A549 (cell line): ENCODE measurements at regions not wholly inside any gene's neighbourhood (a gene's known extent, or its start where the extent isn't known, plus 50 kb on each side); places are given as distances from the start of the nearest gene placed in this dataset.

ENCODE experiments used
- ATAC-seq, 2 experiments: fragments of 200-7000 bp in 1 of 2; fragments of >200 bp in 1 of 2; cut with Nextera tagmentation in 1 of 2; cut with Tn5 transposase in 1 of 2; 3 replicates each; pipeline versions ENCODE4 v1.8.0 to v1.9.1; 2018 to 2020; ENCODE audit warnings: mild to moderate bottlenecking in 1 of 2, moderate library complexity in 1 of 2
- CTCF ChIA-PET: fragments of 300-600 bp; sonication (Branson Sonifier 250); formaldehyde crosslinking; extraction: SDS; loops from one replicate; lab custom pipeline; 2021; ENCODE audit warnings: antibody characterized with exemption, inconsistent platforms; lab: Yijun Ruan, JAX
- POLR2A ChIA-PET: fragments of 350-600 bp; formaldehyde crosslinking; extraction: SDS; loops from one replicate; lab custom pipeline; 2021; ENCODE audit warnings: antibody characterized with exemption, inconsistent platforms; lab: Yijun Ruan, JAX
- DNase-seq, 2 experiments: peaks; one replicate each; pipeline versions ENCODE4 v3.0.0 to v3.0.0-alpha.2; 2011 to 2016; ENCODE audit warnings: low read depth in 1 of 2, low spot score in 1 of 2
- FAIRE-seq: peaks from 2 replicates; lab custom pipeline; 2011; peaks lifted over from hg19 to GRCh38; lab: Jason Lieb, UNC
- H3K27ac ChIP-seq, 2 experiments: fragments of >200 bp; sonication (Bioruptor Twin); formaldehyde crosslinking; 3 replicates each; pipeline ENCODE4 v1.5.1; 2016 to 2017
- H3K4me1 ChIP-seq: fragments of >200 bp; sonication (Bioruptor Twin); formaldehyde crosslinking; 3 replicates; pipeline ENCODE4 v1.6.1; 2016
- H3K4me2 ChIP-seq: fragments of >200 bp; sonication (Bioruptor Twin); formaldehyde crosslinking; 3 replicates; pipeline ENCODE4 v1.6.1; 2016
- H3K4me3 ChIP-seq: fragments of >200 bp; sonication (Bioruptor Twin); formaldehyde crosslinking; 3 replicates; pipeline ENCODE4 v1.5.1; 2016
- H3K9me3 ChIP-seq: fragments of >200 bp; sonication (Bioruptor Twin); formaldehyde crosslinking; 3 replicates; pipeline ENCODE4 v1.6.1; 2016
- CBX8 ChIP-seq: fragments of 200-600 bp; sonication (generic); IDR thresholded peaks from 2 replicates; pipeline ENCODE4 v1.6.1; 2016
- CEBPB ChIP-seq, 2 experiments: fragments of >200 bp in 1 of 2; sonication (Bioruptor Twin) in 1 of 2; formaldehyde crosslinking in 1 of 2; IDR thresholded peaks; 2 replicates each; pipeline ENCODE4 v1.6.1; 2012 to 2016
- CTCF ChIP-seq: fragments of >200 bp; sonication (Bioruptor Twin); formaldehyde crosslinking; IDR thresholded peaks from 3 replicates; pipeline ENCODE4 v1.5.1; 2016
- E2F6 ChIP-seq: IDR thresholded peaks from 2 replicates; pipeline ENCODE4 v1.6.1; 2012; ENCODE audit warnings: low read depth, borderline replicate concordance
- ELK1 ChIP-seq: fragments of 150-350 bp; IDR thresholded peaks from 2 replicates; pipeline ENCODE4 v1.6.1; 2014; ENCODE audit warnings: low read depth, mild to moderate bottlenecking, low read length
- ESRRA ChIP-seq: fragments of 150-350 bp; IDR thresholded peaks from 2 replicates; pipeline ENCODE4 v1.6.1; 2014; ENCODE audit warnings: mild to moderate bottlenecking, low read length, borderline replicate concordance
- FOSB ChIP-seq: fragments of 250-450 bp; sonication (Bioruptor Pico); IDR thresholded peaks from 2 replicates; pipeline ENCODE4 v1.5.0; 2020; ENCODE audit warnings: mild to moderate bottlenecking, moderate library complexity
- FOXS1 ChIP-seq: fragments of 250-450 bp; sonication (Bioruptor Pico); IDR thresholded peaks from 2 replicates; pipeline ENCODE4 v1.5.0; 2020; ENCODE audit warnings: mild to moderate bottlenecking, moderate library complexity
- HES2 ChIP-seq: fragments of >200 bp; sonication (Bioruptor Twin); formaldehyde crosslinking; IDR thresholded peaks from 2 replicates; pipeline ENCODE4 v1.6.1; 2016
- HOXB13 ChIP-seq: fragments of 250-450 bp; sonication (Bioruptor Pico); IDR thresholded peaks from 2 replicates; pipeline ENCODE4 v1.5.0; 2020; ENCODE audit warnings: low read depth, mild to moderate bottlenecking, moderate library complexity
- MAFK ChIP-seq: fragments of 450-650 bp; IDR thresholded peaks from 2 replicates; pipeline ENCODE4 v1.6.1; 2014; ENCODE audit not compliant: partially characterized antibody
- NPAS2 ChIP-seq: fragments of 250-450 bp; sonication (Bioruptor Pico); IDR thresholded peaks from 2 replicates; pipeline ENCODE4 v1.8.0; 2022; ENCODE audit warnings: mild to moderate bottlenecking, moderate library complexity, borderline replicate concordance
- NR3C1 ChIP-seq: fragments of >200 bp; sonication (Bioruptor Twin); formaldehyde crosslinking; IDR thresholded peaks from 3 replicates; pipeline ENCODE4 v1.6.1; 2017
- REST ChIP-seq: fragments of 200-600 bp; sonication (generic); IDR thresholded peaks from 2 replicates; pipeline ENCODE4 v1.6.1; 2016; ENCODE audit warnings: antibody characterized with exemption, mild to moderate bottlenecking, moderate library complexity
- SREBF2 ChIP-seq: fragments of 450-650 bp; IDR thresholded peaks from 2 replicates; pipeline ENCODE4 v1.6.1; 2014; ENCODE audit warnings: mild to moderate bottlenecking, moderate library complexity
- USF2 ChIP-seq: fragments of 450-650 bp; IDR thresholded peaks from 2 replicates; pipeline ENCODE4 v1.6.1; 2014; ENCODE audit warnings: antibody characterized with exemption
- ZSCAN20 ChIP-seq: fragments of 250-450 bp; sonication (Bioruptor Pico); IDR thresholded peaks from 2 replicates; pipeline ENCODE4 v1.8.0; 2022; ENCODE audit warnings: mild to moderate bottlenecking, moderate library complexity
- WGBS: methylation state at CpG from one replicate; pipeline ENCODE4 v1.1.6; 2017; ENCODE audit errors: missing lambda C conversion rate; 5-methylcytosine and 5-hydroxymethylcytosine counted together

- no peak for TF ChIP-seq REST
- TF ChIP-seq NPAS2 (CRISPR knock-in tag) = no peak
- no peak for TF ChIP-seq ESRRA
- TF ChIP-seq HOXB13 (CRISPR knock-in tag) = no peak
- TF ChIP-seq ELK1 = no peak
Measured at GRCh38 chr7:4438723-4439245, 243.3 kb upstream of the FOXK1 start (continued).

- POLR2A ChIA-PET = no interaction called here
- Histone ChIP-seq H3K4me2 (no peak overlapping the region), H3K4me1 (peaks cover 21% of the 10 kb centered on the region), H3K4me3 (no peak overlapping the region)
- 11% methylated on average over 6 of the region's 6 CpGs for WGBS
- TF ChIP-seq USF2 (no peak), ZSCAN20 (CRISPR knock-in tag) (no peak), SREBF2 (no peak), FOXS1 (CRISPR knock-in tag) (no peak), NR3C1 (no peak), CTCF (no peak), CEBPB (IDR thresholded peaks at IDR 0.05) (no peak)
- TF ChIP-seq, all 56 proteins: peak for 0
- CTCF ChIA-PET = no interaction called here
- Histone ChIP-seq H3K27ac (no peak overlapping the region), H3K9me3 (no peaks in the 10 kb centered on the region)
- FAIRE-seq (no peak), ATAC-seq (no peak), DNase-seq (no peak)
Measured at GRCh38 chr7:4439444-4439843, 242.7 kb upstream of the FOXK1 start.

GRCh38 chr7:4444106-4444505 lies 238.0 kb upstream of the FOXK1 start:
- no peaks in the 10 kb centered on the region for H3K4me1 ChIP-seq
- ChIA-PET POLR2A (interaction anchor here (0.5 kb wide), 1 partner anchor 1064 kb away, joined by 3 read pairs; no protein-coding TSS in a partner anchor), CTCF (interaction anchor here (0.6 to 1.2 kb wide), 2 partner anchors 35 to 1021 kb away, joined by 3 read pairs; no protein-coding TSS in a partner anchor)
- 11% methylated on average over 1 of the region's 1 CpG for WGBS
- H3K9me3 ChIP-seq = no peaks in the 10 kb centered on the region
- no peak overlapping the region for H3K27ac ChIP-seq
- FAIRE-seq (no peak), ATAC-seq (no peak), DNase-seq (no peak)
- TF ChIP-seq MAFK (no peak), FOSB (CRISPR knock-in tag) (no peak), HES2 (no peak), CBX8 (no peak), E2F6 (no peak)
- no peak overlapping the region for H3K4me3 ChIP-seq
- H3K4me2 ChIP-seq = no peak overlapping the region
